ENCODE measurements at regions not wholly inside any gene's neighbourhood (a gene's known extent, or its start where the extent isn't known, plus 50 kb on each side); places are given as distances from the start of the nearest gene placed in this dataset.
A peak's percentile ranks its signal among the peaks of the same experiment; 100 is the strongest.

- no peak for DNase-seq (ENCODE audit: low read depth in 2 of 2)
Measured at GRCh38 chr5:24368115-24368514, 276.7 kb downstream of the CDH10 start.

DNA sequence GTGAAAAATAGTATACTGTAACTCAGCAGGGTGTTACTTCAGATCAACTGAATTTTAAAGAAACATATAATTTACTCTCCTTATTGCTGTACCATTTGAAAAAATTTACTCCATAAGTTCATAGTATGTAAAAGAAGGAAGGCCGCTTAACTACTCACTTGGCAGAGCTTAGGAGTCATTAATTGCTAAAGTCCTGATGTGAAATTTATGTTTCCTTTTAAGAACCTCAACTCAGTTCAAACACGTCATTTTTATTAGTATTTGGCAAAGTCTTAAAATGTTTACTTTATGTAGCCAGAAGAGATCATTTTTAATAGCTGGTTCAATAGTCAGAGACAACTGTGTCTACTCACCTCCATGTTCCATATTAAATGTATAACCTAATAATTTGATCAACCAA, 268.6 kb downstream of the CDH10 start:
- DNase-seq (ENCODE audit: low read depth in 2 of 2) = no peak

DNA sequence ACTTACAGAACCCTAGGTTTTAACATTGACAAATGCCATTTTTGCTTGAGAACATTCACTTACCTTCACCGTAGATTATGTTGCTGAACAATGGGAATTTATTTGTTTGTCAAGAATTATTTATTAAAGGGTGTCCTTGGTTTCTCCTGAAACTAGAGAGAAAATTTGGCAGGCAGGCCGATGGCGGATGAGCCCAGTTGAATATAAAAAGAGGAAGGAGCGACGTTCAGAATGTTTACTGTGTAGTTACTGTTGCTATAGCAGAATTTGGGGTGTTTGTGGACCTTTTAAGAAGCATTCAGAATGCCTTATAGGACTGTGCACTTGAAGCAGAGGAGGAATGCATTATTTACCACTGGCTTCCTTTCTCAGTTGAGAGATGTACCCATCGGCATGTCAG, 268.2 kb downstream of the CDH10 start:
- no peak for DNase-seq (ENCODE audit: low read depth in 2 of 2)

DNA sequence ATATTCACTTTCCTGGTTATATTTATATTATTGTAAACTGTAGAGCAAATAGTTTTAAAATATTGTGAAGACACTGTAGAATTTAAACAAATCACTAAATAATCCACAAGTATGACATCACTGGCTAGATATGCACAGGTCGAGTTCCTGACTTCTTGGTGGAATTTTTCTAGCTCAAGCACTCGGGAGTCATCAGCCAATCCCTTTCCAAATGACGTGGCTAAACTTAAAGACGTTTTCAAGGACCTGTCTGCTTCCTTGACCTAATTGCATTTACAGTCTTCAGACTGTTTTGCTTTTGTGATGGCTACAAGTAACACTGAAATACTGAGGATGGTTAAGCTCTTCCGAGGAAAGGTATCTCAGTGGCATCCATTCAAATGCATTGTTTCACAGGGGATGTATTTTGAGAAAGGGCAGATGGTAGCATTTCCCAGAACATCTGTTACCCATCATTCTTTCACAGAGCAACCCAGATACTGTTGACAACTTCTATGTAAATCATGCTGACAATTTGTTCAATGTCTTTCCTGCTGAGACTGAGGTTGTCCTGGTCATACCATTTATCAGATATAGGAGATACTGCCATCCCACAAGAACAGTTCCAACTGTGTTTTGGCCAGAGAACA, 262.8 kb downstream of the CDH10 start:
- peak in 1 of 2 experiments; percentile 12 for DNase-seq (ENCODE audit: low read depth in 2 of 2)

GRCh38 chr5:24385070-24385469, 259.7 kb downstream of the CDH10 start:
- DNase-seq (ENCODE audit: low read depth in 2 of 2) = no peak

DNA sequence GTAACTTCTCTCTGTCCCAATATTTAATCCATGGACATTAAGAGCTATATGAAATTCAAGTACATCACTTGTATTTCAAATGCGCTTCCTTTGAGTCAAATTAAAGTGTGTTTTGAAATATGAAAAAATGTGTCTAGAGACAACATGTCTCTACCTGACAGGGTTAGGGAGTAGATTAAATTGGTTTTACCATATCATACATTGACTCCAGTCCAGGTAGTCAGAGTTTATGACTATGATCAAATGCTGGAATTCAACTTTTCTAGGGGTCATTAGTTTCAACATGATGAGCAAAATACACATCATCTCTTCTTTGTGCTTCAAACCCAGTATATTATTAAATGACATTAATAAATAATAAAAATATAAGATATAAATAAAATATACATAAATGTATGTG, 259.2 kb downstream of the CDH10 start:
- no peak for DNase-seq (ENCODE audit: low read depth in 2 of 2)

DNA sequence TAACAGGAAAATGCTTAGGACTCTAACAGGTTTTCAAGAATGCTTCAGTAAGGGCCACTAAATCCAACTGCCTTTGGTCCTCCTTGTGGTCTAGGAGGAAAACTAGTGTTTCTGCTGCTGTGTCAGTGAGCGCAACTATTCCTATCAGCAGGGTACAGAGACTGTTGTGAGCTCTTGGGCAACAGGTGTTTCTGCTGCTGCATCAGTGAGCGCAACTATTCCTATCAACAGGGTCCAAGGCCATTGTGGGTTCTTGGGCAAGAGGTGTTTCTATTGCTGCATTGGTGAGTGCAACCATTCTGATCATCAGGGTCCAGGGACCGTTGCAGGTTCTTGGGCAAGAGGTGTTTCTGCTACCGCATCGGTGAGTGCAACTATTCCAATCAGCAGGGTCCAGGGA, 256.3 kb downstream of the CDH10 start:
- no peak for DNase-seq (ENCODE audit: low read depth in 2 of 2)

- no peak for DNase-seq (ENCODE audit: low read depth in 2 of 2)
Measured at GRCh38 chr5:24389968-24390367, 254.8 kb downstream of the CDH10 start.

DNA sequence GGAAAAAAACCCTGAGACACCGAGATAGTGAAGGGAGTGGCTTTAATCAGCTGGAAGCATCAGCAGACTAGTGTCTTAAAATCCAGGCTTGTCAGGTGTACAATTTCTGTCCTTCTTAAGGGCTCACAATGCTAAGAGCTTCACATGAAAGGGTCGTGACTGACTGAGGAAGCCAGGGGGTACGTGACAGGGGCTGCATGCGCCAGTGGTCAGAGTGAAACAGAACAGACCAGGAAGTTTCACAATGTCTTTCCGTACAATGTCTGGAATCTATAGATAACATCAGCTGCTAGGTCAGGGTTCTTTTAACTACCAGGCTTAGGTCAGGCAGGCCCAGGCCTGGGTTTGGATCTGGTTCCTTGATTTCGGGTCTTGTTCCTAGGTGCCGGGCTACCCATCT, 253.0 kb downstream of the CDH10 start:
- no peak for DNase-seq (ENCODE audit: low read depth in 2 of 2)

GRCh38 chr5:24397601-24398000, 247.2 kb downstream of the CDH10 start:
- no peak for DNase-seq (ENCODE audit: low read depth in 2 of 2)

- peak; percentile 50 to 51 for DNase-seq (ENCODE audit: low read depth in 2 of 2)
Measured at GRCh38 chr5:24401773-24402172, 243.0 kb downstream of the CDH10 start.

GRCh38 chr5:24407466-24407865, 237.3 kb downstream of the CDH10 start:
- no peak for DNase-seq (ENCODE audit: low read depth in 2 of 2)

GRCh38 chr5:24428345-24428744, 216.4 kb downstream of the CDH10 start:
- no peak for DNase-seq (ENCODE audit: low read depth in 2 of 2)

- no peak for DNase-seq (ENCODE audit: low read depth in 2 of 2)
Measured at GRCh38 chr5:24433555-24433954, 211.2 kb downstream of the CDH10 start.

All from fibroblast of skin of left quadriceps (primary cell).